Hypothalamus (tissue), 51 donors: ENCODE measurements at regions not wholly inside any gene's neighbourhood (a gene's known extent, or its start where the extent isn't known, plus 50 kb on each side); places are given as distances from the start of the nearest gene placed in this dataset.

Experiments used
- DNase-seq, 51 donors: peaks; one replicate each; lab custom pipeline; 2025; lab: John Stamatoyannopoulos, UW

- no peak for DNase-seq
Observed at GRCh38 chr14:76657404-76657803, 103.9 kb upstream of the VASH1 start.

GRCh38 chr14:76657846-76658245 lies 103.4 kb upstream of the VASH1 start:
- DNase-seq = no peak

- DNase-seq = no peak
Observed at GRCh38 chr14:76662580-76662979, 98.7 kb upstream of the VASH1 start.

- DNase-seq = no peak
Observed at GRCh38 chr14:76664790-76665189, 96.5 kb upstream of the VASH1 start.

- DNase-seq = no peak
Observed at GRCh38 chr14:76666746-76667145, 94.5 kb upstream of the VASH1 start.

- no peak for DNase-seq
Observed at GRCh38 chr14:76669770-76670169, 91.5 kb upstream of the VASH1 start.

GRCh38 chr14:76672123-76672522 lies 89.1 kb upstream of the VASH1 start:
- DNase-seq = no peak

- no peak for DNase-seq
Observed at GRCh38 chr14:76673261-76673660, 88.0 kb upstream of the VASH1 start.

GRCh38 chr14:76675046-76675445 lies 86.2 kb upstream of the VASH1 start:
- no peak for DNase-seq

- no peak for DNase-seq
Observed at GRCh38 chr14:76676539-76676938, 84.7 kb upstream of the VASH1 start.

- DNase-seq = no peak
Observed at GRCh38 chr14:76677534-76678145, 83.6 kb upstream of the VASH1 start.

GRCh38 chr14:76678244-76678800 lies 82.9 kb upstream of the VASH1 start:
- no peak for DNase-seq

GRCh38 chr14:76682367-76682766 lies 78.9 kb upstream of the VASH1 start:
- no peak for DNase-seq

GRCh38 chr14:76686646-76687045 lies 74.6 kb upstream of the VASH1 start:
- no peak for DNase-seq

- DNase-seq = no peak
Observed at GRCh38 chr14:76687611-76688382, 73.5 kb upstream of the VASH1 start.

GRCh38 chr14:76688383-76688671 lies 72.9 kb upstream of the VASH1 start:
- DNase-seq = no peak

- DNase-seq = no peak
Observed at GRCh38 chr14:76690502-76691105, 70.7 kb upstream of the VASH1 start.

GRCh38 chr14:76694106-76694505 lies 67.2 kb upstream of the VASH1 start:
- DNase-seq = no peak

- no peak for DNase-seq
Observed at GRCh38 chr14:76695263-76695920, 65.9 kb upstream of the VASH1 start.

GRCh38 chr14:76696361-76696760 lies 64.9 kb upstream of the VASH1 start:
- no peak for DNase-seq

- DNase-seq = no peak
Observed at GRCh38 chr14:76696791-76697190, 64.5 kb upstream of the VASH1 start.
